ENCODE measurements at regions not wholly inside any gene's neighbourhood (a gene's known extent, or its start where the extent isn't known, plus 50 kb on each side); places are given as distances from the start of the nearest gene placed in this dataset.
A peak's percentile ranks its signal among the peaks of the same experiment; 100 is the strongest.

GRCh38 chr2:64838817-64839216 is 150.4 kb upstream of the SLC1A4 start:
- ATAC-seq (no peak), DNase-seq (ENCODE audit: missing footprints) (no peak)
- intact Hi-C loops (cut with DNase I): no loop called here

GRCh38 chr2:64839844-64840243 is 149.4 kb upstream of the SLC1A4 start:
- intact Hi-C loops (cut with DNase I): no loop called here
- ATAC-seq (peak; percentile 40), DNase-seq (ENCODE audit: missing footprints) (no peak)

GRCh38 chr2:64840426-64840881 is 148.7 kb upstream of the SLC1A4 start:
- DNase-seq (ENCODE audit: missing footprints): no peak
- no peak for ATAC-seq
- intact Hi-C loops (cut with DNase I): no loop called here

GRCh38 chr2:64841461-64841860 is 147.7 kb upstream of the SLC1A4 start:
- no peak for ATAC-seq
- no peak for DNase-seq (ENCODE audit: missing footprints)
- intact Hi-C loops (cut with DNase I): no loop called here

GRCh38 chr2:64842030-64842429 is 147.2 kb upstream of the SLC1A4 start:
- DNase-seq (ENCODE audit: missing footprints) (no peak), ATAC-seq (no peak)
- intact Hi-C loops (cut with DNase I): no loop called here

GRCh38 chr2:64844087-64844486 is 145.1 kb upstream of the SLC1A4 start:
- DNase-seq (ENCODE audit: missing footprints): no peak
- intact Hi-C loops (cut with DNase I): no loop called here
- ATAC-seq: no peak

GRCh38 chr2:64845273-64845905 is 143.8 kb upstream of the SLC1A4 start:
- intact Hi-C loops (cut with DNase I): no loop called here
- ATAC-seq (no peak), DNase-seq (ENCODE audit: missing footprints) (no peak)

- peak; percentile 26 for ATAC-seq
- no peak for DNase-seq (ENCODE audit: missing footprints)
- intact Hi-C loops (cut with DNase I): no loop called here
Measured at GRCh38 chr2:64846177-64846576, 143.0 kb upstream of the SLC1A4 start.

GRCh38 chr2:64847930-64848329 is 141.3 kb upstream of the SLC1A4 start:
- DNase-seq (ENCODE audit: missing footprints) (no peak), ATAC-seq (no peak)
- intact Hi-C loops (cut with DNase I): no loop called here

- no peak for ATAC-seq
- intact Hi-C loops (cut with DNase I): no loop called here
- DNase-seq (ENCODE audit: missing footprints): no peak
Measured at GRCh38 chr2:64848363-64848762, 140.8 kb upstream of the SLC1A4 start.

- intact Hi-C loops (cut with DNase I): no loop called here
- DNase-seq (ENCODE audit: missing footprints): no peak
- no peak for ATAC-seq
Measured at GRCh38 chr2:64848945-64849344, 140.3 kb upstream of the SLC1A4 start.

GRCh38 chr2:64850642-64851041 is 138.6 kb upstream of the SLC1A4 start:
- no peak for ATAC-seq
- DNase-seq (ENCODE audit: missing footprints): no peak
- intact Hi-C loops (cut with DNase I): no loop called here

GRCh38 chr2:64852771-64853241 is 136.4 kb upstream of the SLC1A4 start:
- ATAC-seq: peak; percentile 56
- no peak for DNase-seq (ENCODE audit: missing footprints)
- intact Hi-C loops (cut with DNase I): no loop called here

GRCh38 chr2:64853306-64853705 is 135.9 kb upstream of the SLC1A4 start:
- no peak for ATAC-seq
- no peak for DNase-seq (ENCODE audit: missing footprints)
- intact Hi-C loops (cut with DNase I): no loop called here

GRCh38 chr2:64853894-64854293 is 135.3 kb upstream of the SLC1A4 start:
- ATAC-seq (no peak), DNase-seq (ENCODE audit: missing footprints) (no peak)
- intact Hi-C loops (cut with DNase I): no loop called here

- DNase-seq (ENCODE audit: missing footprints): no peak
- intact Hi-C loops (cut with DNase I): no loop called here
- ATAC-seq: peak; percentile 17
Measured at GRCh38 chr2:64854773-64855237, 134.4 kb upstream of the SLC1A4 start.

- intact Hi-C loops (cut with DNase I): loop anchor here (1.0 kb wide), 2 partner anchors 107 to 204 kb away; no protein-coding TSS in a partner anchor
- ATAC-seq (peak; percentile 8), DNase-seq (ENCODE audit: missing footprints) (no peak)
Measured at GRCh38 chr2:64857581-64858471, 131.4 kb upstream of the SLC1A4 start.

GRCh38 chr2:64858541-64859311 is 130.5 kb upstream of the SLC1A4 start:
- DNase-seq (ENCODE audit: missing footprints) (no peak), ATAC-seq (no peak)
- intact Hi-C loops (cut with DNase I): loop anchor here (1.0 kb wide), 3 partner anchors 90 to 204 kb away; no protein-coding TSS in a partner anchor

All from Right ventricle myocardium inferior (tissue), 1 donor.